ENCODE measurements at regions not wholly inside any gene's neighbourhood (a gene's known extent, or its start where the extent isn't known, plus 50 kb on each side); places are given as distances from the start of the nearest gene placed in this dataset.

DNA sequence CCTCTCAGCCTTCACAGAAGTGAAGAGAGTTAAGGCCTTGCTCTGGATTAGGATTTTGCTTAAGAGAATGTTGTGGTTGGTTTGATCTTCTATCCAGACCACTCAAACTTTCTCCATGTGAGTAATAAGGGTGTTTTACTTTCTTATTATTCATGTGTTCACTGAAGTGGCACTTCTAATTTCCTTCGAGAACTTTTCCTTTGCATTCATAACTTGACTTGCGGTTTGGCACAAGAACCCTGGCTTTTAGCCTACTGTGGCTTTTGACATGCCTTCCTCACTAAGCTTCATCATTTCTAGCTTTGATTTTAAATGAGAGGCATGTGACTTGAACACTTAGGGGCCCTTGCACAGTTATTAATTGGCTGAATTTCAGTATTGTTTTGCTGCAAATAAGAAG lies 166.1 kb upstream of the OPRM1 start:
- Histone ChIP-seq H3K4me1 (ENCODE audit: control insufficient read depth, insufficient read depth, low read length) (no peaks in the 10 kb centered on the region), H2BK120ac (ENCODE audit: low read depth, low read length) (no peak overlapping the region), H2BK15ac (ENCODE audit: low read depth, low read length) (no peak overlapping the region), H3K27ac (ENCODE audit: insufficient read depth, low read length) (no peak overlapping the region), H3K9ac (ENCODE audit: low read depth, low read length) (no peak overlapping the region), H2BK20ac (ENCODE audit: low read depth, low read length) (no peak overlapping the region), H3K23ac (ENCODE audit: low read depth, low read length) (no peak overlapping the region), H2AFZ (replicated peaks; ENCODE audit: low read length, poor library complexity) (no peak overlapping the region), H3K14ac (replicated peaks; ENCODE audit: low read depth, low read length) (no peak overlapping the region), H3K9me3 (ENCODE audit: control insufficient read depth, insufficient read depth, low read length) (peaks cover 7% of the 10 kb centered on the region), H4K5ac (ENCODE audit: low read depth, low read length) (no peak overlapping the region), H3K9me1 (ENCODE audit: insufficient read depth, low read length) (no peaks in the 10 kb centered on the region), H3K4me2 (ENCODE audit: low read depth, low read length) (no peak overlapping the region), H4K20me1 (ENCODE audit: insufficient read depth, low read length) (no peaks in the 10 kb centered on the region), H4K91ac (ENCODE audit: insufficient read depth, low read depth, low read length) (no peak overlapping the region), H3K4ac (ENCODE audit: low read depth, low read length) (no peak overlapping the region), H3K27me3 (ENCODE audit: control insufficient read depth, insufficient read depth, low read length) (no peaks in the 10 kb centered on the region), H3K56ac (ENCODE audit: extremely low read depth, insufficient read depth, low read length) (no peak overlapping the region), H3K4me3 (ENCODE audit: insufficient read depth, low read depth, low read length) (no peak overlapping the region), H2AK5ac (ENCODE audit: low read depth, low read length) (no peak overlapping the region), H4K8ac (ENCODE audit: low read depth in 2 of 2, low read length in 2 of 2) (no peak overlapping the region), H3K18ac (ENCODE audit: low read depth, low read length) (no peak overlapping the region), H2AK9ac (replicated peaks; ENCODE audit: low read depth, low read length, poor library complexity) (no peak overlapping the region), H2BK5ac (ENCODE audit: low read depth, low read length, poor library complexity, severe bottlenecking) (no peak overlapping the region), H3K36me3 (ENCODE audit: control insufficient read depth, insufficient read depth, low read length) (no peaks in the 10 kb centered on the region), H3K79me1 (ENCODE audit: low read depth in 1 of 2, low read length in 2 of 2) (no peaks in the 10 kb centered on the region)
- CTCF ChIA-PET = no interaction called here
- BruUV-seq (replicated peaks) = no TSS peak
- POLR2A ChIA-PET (ENCODE audit: unreplicated experiment) = no interaction called here
- intact Hi-C loops (cut with micrococcal nuclease) (no loop called here), dilution Hi-C loops (cut with HindIII; ENCODE audit: low sequenced_read_pairs, unreplicated experiment) (no loop called here), in situ Hi-C loops (cut with MboI; ENCODE audit: low sequenced_read_pairs) (no loop called here)
- TF ChIP-seq MAFK (IDR thresholded peaks at IDR 0.05; ENCODE audit: low read depth, low read length) = no peak
- TF ChIP-seq MXI1 (IDR thresholded peaks at IDR 0.05; ENCODE audit: borderline replicate concordance, low read depth, low read length) = no peak
- no peak for TF ChIP-seq BHLHE40 (IDR thresholded peaks at IDR 0.05; ENCODE audit: low read depth, low read length)
- no peak for TF ChIP-seq CEBPB (IDR thresholded peaks at IDR 0.05; ENCODE audit: low read depth, low read length)
- no peak for TF ChIP-seq ELK1 (IDR thresholded peaks at IDR 0.05; ENCODE audit: borderline replicate concordance, low read depth, low read length)
- TF ChIP-seq MAZ (IDR thresholded peaks at IDR 0.05; ENCODE audit: borderline replicate concordance, low read depth, low read length) = no peak
- no peak for TF ChIP-seq RAD21 (IDR thresholded peaks at IDR 0.05; ENCODE audit: low read length)
- TF ChIP-seq, protein P1, sequence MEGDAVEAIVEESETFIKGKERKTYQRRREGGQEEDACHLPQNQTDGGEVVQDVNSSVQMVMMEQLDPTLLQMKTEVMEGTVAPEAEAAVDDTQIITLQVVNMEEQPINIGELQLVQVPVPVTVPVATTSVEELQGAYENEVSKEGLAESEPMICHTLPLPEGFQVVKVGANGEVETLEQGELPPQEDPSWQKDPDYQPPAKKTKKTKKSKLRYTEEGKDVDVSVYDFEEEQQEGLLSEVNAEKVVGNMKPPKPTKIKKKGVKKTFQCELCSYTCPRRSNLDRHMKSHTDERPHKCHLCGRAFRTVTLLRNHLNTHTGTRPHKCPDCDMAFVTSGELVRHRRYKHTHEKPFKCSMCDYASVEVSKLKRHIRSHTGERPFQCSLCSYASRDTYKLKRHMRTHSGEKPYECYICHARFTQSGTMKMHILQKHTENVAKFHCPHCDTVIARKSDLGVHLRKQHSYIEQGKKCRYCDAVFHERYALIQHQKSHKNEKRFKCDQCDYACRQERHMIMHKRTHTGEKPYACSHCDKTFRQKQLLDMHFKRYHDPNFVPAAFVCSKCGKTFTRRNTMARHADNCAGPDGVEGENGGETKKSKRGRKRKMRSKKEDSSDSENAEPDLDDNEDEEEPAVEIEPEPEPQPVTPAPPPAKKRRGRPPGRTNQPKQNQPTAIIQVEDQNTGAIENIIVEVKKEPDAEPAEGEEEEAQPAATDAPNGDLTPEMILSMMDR (conservative IDR thresholded peaks at IDR 0.05; ENCODE audit: low read depth, low read length) = no peak
- no peak for TF ChIP-seq CHD1 (IDR thresholded peaks at IDR 0.05; ENCODE audit: low read depth, low read length)
- no peak for TF ChIP-seq SMC3 (IDR thresholded peaks at IDR 0.05; ENCODE audit: low read depth, low read length)
- TF ChIP-seq FOS (IDR thresholded peaks at IDR 0.05; ENCODE audit: low read depth, low read length) = no peak
- ATAC-seq (ENCODE audit: low read depth) (no peak), DNase-seq (no peak)
- WGBS, 2 experiments (ENCODE audit: extremely low coverage in 2 of 2, insufficient read length in 1 of 2) = no CpG with 5 or more reads among the region's 2 CpGs
